PFSK-1 (cell line): ENCODE measurements at regions not wholly inside any gene's neighbourhood (a gene's known extent, or its start where the extent isn't known, plus 50 kb on each side); places are given as distances from the start of the nearest gene placed in this dataset.

Source experiments
- POLR2AphosphoS5 ChIP-seq: IDR thresholded peaks from 2 replicates; pipeline ENCODE4 v1.6.1; 2012; ENCODE audit warnings: low read depth, mild to moderate bottlenecking, control low read depth, low read length, moderate library complexity
- SIN3A ChIP-seq: IDR thresholded peaks from 2 replicates; pipeline ENCODE4 v1.6.1; 2012; ENCODE audit warnings: mild to moderate bottlenecking, low read length, moderate library complexity, borderline replicate concordance; ENCODE audit not compliant: insufficient read depth
- TAF1 ChIP-seq: IDR thresholded peaks from 2 replicates; pipeline ENCODE4 v1.6.1; 2012; ENCODE audit warnings: low read length, control low read depth, borderline replicate concordance; ENCODE audit not compliant: insufficient read depth
- TF ChIP-seq, protein P1 (sequence below), 2 experiments: IDR thresholded peaks; 2 replicates each; pipeline versions ENCODE4 v1.6.1 to v1.8.0; 2011 to 2012; ENCODE audit warnings: low read depth in 2 of 2, low read length in 2 of 2, control low read depth in 1 of 2, inconsistent platforms in 1 of 2, mild to moderate bottlenecking in 1 of 2, moderate library complexity in 1 of 2; ENCODE audit not compliant: insufficient read depth in 1 of 2

DNA sequence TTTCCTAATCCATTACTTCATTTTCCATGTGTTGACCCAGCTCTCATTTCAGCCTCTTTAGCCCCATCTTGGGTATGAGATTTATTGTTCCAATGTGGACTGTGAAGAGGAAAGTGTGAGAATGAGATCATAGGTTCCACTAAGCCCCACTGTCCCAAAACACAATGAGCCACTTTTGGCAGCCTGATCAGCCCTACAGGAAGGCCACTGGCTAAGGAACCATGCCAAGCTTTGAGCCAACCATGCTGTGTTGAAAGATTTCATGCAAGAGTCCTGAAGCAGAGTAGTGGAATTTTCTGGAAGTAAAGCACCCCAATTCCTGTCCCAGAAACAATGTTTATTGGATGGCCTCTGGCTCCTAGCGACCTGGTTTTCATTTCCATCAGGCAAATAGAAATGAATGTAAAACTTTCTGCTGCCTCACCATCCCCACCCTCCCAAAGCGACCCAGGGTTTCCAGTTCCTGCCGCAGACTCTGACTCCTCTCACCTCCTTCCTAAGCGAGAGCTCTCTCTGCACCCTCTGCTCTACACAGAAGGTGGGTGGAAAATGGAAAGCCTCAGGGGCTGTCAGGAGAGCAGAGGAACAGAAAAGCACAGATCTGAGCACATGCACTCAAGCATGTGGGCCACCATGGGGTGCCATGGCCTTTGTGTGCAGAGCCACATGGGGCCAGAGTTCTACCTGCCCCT is 73.1 kb downstream of the KCTD12 start:
- TF ChIP-seq TAF1 = no peak
- no peak for TF ChIP-seq POLR2AphosphoS5
- TF ChIP-seq, protein P1, sequence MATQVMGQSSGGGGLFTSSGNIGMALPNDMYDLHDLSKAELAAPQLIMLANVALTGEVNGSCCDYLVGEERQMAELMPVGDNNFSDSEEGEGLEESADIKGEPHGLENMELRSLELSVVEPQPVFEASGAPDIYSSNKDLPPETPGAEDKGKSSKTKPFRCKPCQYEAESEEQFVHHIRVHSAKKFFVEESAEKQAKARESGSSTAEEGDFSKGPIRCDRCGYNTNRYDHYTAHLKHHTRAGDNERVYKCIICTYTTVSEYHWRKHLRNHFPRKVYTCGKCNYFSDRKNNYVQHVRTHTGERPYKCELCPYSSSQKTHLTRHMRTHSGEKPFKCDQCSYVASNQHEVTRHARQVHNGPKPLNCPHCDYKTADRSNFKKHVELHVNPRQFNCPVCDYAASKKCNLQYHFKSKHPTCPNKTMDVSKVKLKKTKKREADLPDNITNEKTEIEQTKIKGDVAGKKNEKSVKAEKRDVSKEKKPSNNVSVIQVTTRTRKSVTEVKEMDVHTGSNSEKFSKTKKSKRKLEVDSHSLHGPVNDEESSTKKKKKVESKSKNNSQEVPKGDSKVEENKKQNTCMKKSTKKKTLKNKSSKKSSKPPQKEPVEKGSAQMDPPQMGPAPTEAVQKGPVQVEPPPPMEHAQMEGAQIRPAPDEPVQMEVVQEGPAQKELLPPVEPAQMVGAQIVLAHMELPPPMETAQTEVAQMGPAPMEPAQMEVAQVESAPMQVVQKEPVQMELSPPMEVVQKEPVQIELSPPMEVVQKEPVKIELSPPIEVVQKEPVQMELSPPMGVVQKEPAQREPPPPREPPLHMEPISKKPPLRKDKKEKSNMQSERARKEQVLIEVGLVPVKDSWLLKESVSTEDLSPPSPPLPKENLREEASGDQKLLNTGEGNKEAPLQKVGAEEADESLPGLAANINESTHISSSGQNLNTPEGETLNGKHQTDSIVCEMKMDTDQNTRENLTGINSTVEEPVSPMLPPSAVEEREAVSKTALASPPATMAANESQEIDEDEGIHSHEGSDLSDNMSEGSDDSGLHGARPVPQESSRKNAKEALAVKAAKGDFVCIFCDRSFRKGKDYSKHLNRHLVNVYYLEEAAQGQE (IDR thresholded peaks at IDR 0.05; ENCODE audit: insufficient read depth in 1 of 2, low read depth in 2 of 2, low read length in 2 of 2) = no peak
- TF ChIP-seq SIN3A = no peak
